GM19239 (cell line): ENCODE measurements at regions not wholly inside any gene's neighbourhood (a gene's known extent, or its start where the extent isn't known, plus 50 kb on each side); places are given as distances from the start of the nearest gene placed in this dataset.
A peak's percentile ranks its signal among the peaks of the same experiment; 100 is the strongest.
"Not testable (repeated sequence)": the region's sequence is repeated elsewhere in the genome, so short reads cannot be mapped to it uniquely, and the experiment has no call there.

ENCODE experiments used
- DNase-seq: peaks from one replicate; pipeline ENCODE4 v3.0.0; 2011; ENCODE audit warnings: low spot score; ENCODE audit not compliant: insufficient read length
- FAIRE-seq: peaks from 2 replicates; lab custom pipeline; 2011; peaks lifted over from hg19 to GRCh38; lab: Jason Lieb, UNC

GRCh38 chr4:43402393-43402792, 509.9 kb downstream of the GRXCR1 start:
- DNase-seq: no peak
- no peak for FAIRE-seq

- no peak for FAIRE-seq
- no peak for DNase-seq
Measured at GRCh38 chr4:43410636-43411035, 518.1 kb downstream of the GRXCR1 start.

- no peak for FAIRE-seq
- no peak for DNase-seq
Measured at GRCh38 chr4:43411226-43411625, 518.7 kb downstream of the GRXCR1 start.

- DNase-seq: no peak
- no peak for FAIRE-seq
Measured at GRCh38 chr4:43423276-43423675, 530.8 kb downstream of the GRXCR1 start.

- FAIRE-seq (no peak), DNase-seq (no peak)
Measured at GRCh38 chr4:43425206-43425605, 532.7 kb downstream of the GRXCR1 start.

GRCh38 chr4:43435291-43435690, 542.8 kb downstream of the GRXCR1 start:
- FAIRE-seq (no peak), DNase-seq (no peak)

- DNase-seq: no peak
- no peak for FAIRE-seq
Measured at GRCh38 chr4:43452948-43453347, 560.4 kb downstream of the GRXCR1 start.

- no peak for DNase-seq
- FAIRE-seq: no peak
Measured at GRCh38 chr4:43456383-43456782, 563.9 kb downstream of the GRXCR1 start.

- DNase-seq (no peak), FAIRE-seq (no peak)
Measured at GRCh38 chr4:43457866-43458265, 565.4 kb downstream of the GRXCR1 start.

GRCh38 chr4:43458293-43458692, 565.8 kb downstream of the GRXCR1 start:
- DNase-seq: no peak
- FAIRE-seq: no peak

GRCh38 chr4:43471950-43472349, 579.4 kb downstream of the GRXCR1 start:
- FAIRE-seq (no peak), DNase-seq (no peak)

- FAIRE-seq (no peak), DNase-seq (no peak)
Measured at GRCh38 chr4:43481526-43481925, 589.0 kb downstream of the GRXCR1 start.

GRCh38 chr4:43485196-43485595, 592.7 kb downstream of the GRXCR1 start:
- FAIRE-seq (no peak), DNase-seq (no peak)

- FAIRE-seq (peak; percentile 21), DNase-seq (no peak)
Measured at GRCh38 chr4:43496188-43496587, 603.7 kb downstream of the GRXCR1 start.

GRCh38 chr4:43496602-43497001, 604.1 kb downstream of the GRXCR1 start:
- DNase-seq (no peak), FAIRE-seq (no peak)

- not testable (repeated sequence) for FAIRE-seq, DNase-seq
Measured at GRCh38 chr4:43505823-43506222, 613.3 kb downstream of the GRXCR1 start.

- no peak for DNase-seq
Measured at GRCh38 chr4:43512253-43512652, 619.7 kb downstream of the GRXCR1 start.

GRCh38 chr4:43525646-43526045, 633.1 kb downstream of the GRXCR1 start:
- DNase-seq (no peak), FAIRE-seq (no peak)

More at GRCh38 chr4:43512253-43512652, 619.7 kb downstream of the GRXCR1 start:
- FAIRE-seq: no peak

GRCh38 chr4:43547561-43547960, 655.0 kb downstream of the GRXCR1 start:
- no peak for FAIRE-seq

GRCh38 chr4:43550981-43551627, 658.6 kb downstream of the GRXCR1 start:
- DNase-seq: no peak
- no peak for FAIRE-seq

More at GRCh38 chr4:43547561-43547960, 655.0 kb downstream of the GRXCR1 start:
- no peak for DNase-seq

GRCh38 chr4:43556262-43556661, 663.7 kb downstream of the GRXCR1 start:
- no peak for DNase-seq
- no peak for FAIRE-seq

GRCh38 chr4:43560047-43560446, 667.5 kb downstream of the GRXCR1 start:
- DNase-seq (no peak), FAIRE-seq (no peak)
